ENCODE measurements at regions not wholly inside any gene's neighbourhood (a gene's known extent, or its start where the extent isn't known, plus 50 kb on each side); places are given as distances from the start of the nearest gene placed in this dataset.

DNA sequence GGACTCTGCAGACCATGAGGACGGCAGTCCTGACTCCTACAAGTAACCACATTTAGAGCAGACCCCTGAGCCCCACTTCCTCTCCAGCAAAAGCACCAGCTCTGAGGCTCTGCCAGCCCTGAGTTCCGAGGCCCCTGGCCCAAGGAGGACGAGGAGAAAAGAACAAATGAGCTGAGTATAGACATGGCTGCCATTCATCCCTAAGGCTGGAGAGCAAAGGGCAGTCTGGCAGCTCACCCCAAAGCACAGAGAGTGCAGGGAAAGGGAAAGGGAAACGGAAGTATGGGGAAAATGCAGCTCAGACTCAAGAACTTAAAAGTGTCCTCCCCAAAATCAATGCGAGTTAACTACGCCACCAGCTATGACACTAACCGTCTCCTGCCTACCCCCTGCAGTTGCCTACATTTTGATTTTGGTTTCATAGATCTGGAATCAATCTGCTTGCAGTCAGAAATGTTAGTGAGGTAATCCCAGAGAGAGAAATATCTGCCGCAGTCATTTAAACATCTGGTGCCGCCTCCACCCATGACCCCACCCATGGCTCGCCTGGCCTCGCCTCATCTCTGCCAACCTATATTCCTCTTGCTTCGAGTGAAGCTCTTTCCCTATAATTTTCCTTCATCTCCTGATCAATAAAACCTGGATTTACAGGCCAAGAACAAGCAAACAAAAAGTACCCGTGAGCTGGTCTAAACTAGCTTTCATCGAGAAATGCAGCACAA lies 49.6 kb upstream of the AFDN start:
- DNase-seq (no peak), ATAC-seq (no peak)

Measured in stimulated activated naive CD8-positive, alpha-beta T cell treated with anti-CD3 and anti-CD28 coated beads, Interleukin-15, Interleukin-2, amounts not matched to agents 100 U/mL and 50 U/mL, for 24 hours (primary cell).